Adipocyte (in vitro differentiated cells): ENCODE measurements at regions not wholly inside any gene's neighbourhood (a gene's known extent, or its start where the extent isn't known, plus 50 kb on each side); places are given as distances from the start of the nearest gene placed in this dataset.

Experiments
- DNase-seq: peaks from one replicate; pipeline ENCODE4 v3.0.0-alpha.2; 2015; ENCODE audit warnings: low read depth
- H3K27me3 ChIP-seq: replicated peaks from 2 replicates; pipeline ENCODE4 v1.7.0; 2013; ENCODE audit warnings: mild to moderate bottlenecking, low read length, moderate library complexity; ENCODE audit not compliant: control insufficient read depth, insufficient read depth
- H3K36me3 ChIP-seq: 2 replicates; pipeline ENCODE4 v1.7.0; 2013; ENCODE audit warnings: low read length, mild to moderate bottlenecking, moderate library complexity; ENCODE audit not compliant: control insufficient read depth, insufficient read depth, severe bottlenecking
- H3K4me1 ChIP-seq: 2 replicates; pipeline ENCODE4 v1.7.0; 2013; ENCODE audit warnings: mild to moderate bottlenecking, low read length, moderate library complexity; ENCODE audit not compliant: control insufficient read depth, insufficient read depth
- H3K4me3 ChIP-seq: 2 replicates; pipeline ENCODE4 v1.7.0; 2013; ENCODE audit warnings: mild to moderate bottlenecking, low read length, moderate library complexity
- H3K9ac ChIP-seq: 2 replicates; pipeline ENCODE4 v1.7.0; 2013; ENCODE audit warnings: mild to moderate bottlenecking, low read length, moderate library complexity
- H3K9me3 ChIP-seq: 2 replicates; pipeline ENCODE4 v1.7.0; 2013; ENCODE audit warnings: mild to moderate bottlenecking, low read length, moderate library complexity; ENCODE audit not compliant: control insufficient read depth

GRCh38 chr2:4866198-4866597 is 826.0 kb upstream of the SOX11 start:
- no peaks in the 10 kb centered on the region for H3K36me3 ChIP-seq
- H3K9me3 ChIP-seq, result peaks cover 6% of the 10 kb centered on the region
- H3K4me3 ChIP-seq, result no peak overlapping the region
- no peaks in the 10 kb centered on the region for H3K27me3 ChIP-seq
- H3K9ac ChIP-seq, result no peak overlapping the region
- no peaks in the 10 kb centered on the region for H3K4me1 ChIP-seq
- no peak for DNase-seq

DNA sequence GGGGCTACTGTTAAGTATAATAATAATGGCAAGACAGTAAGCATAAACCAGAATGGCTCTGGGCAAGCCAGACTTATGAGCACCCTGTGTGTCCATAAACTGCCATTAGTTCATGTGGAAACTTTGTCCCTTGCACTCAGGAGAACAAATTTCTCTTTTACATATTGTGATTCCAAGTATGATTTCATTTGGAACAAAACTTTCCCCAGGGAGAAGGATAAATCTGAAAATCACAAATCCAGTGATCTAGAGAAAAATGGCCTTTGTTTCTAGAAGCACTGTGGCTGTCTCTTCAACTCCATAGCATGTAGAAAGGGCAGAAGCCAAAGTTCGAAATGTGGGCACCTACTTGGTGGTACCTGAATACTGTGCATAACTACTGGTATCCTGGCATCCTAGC is 823.7 kb upstream of the SOX11 start:
- Histone ChIP-seq H3K9ac (no peak overlapping the region), H3K36me3 (no peaks in the 10 kb centered on the region), H3K9me3 (peaks cover 6% of the 10 kb centered on the region), H3K27me3 (no peaks in the 10 kb centered on the region), H3K4me3 (no peak overlapping the region), H3K4me1 (no peaks in the 10 kb centered on the region)
- DNase-seq, result no peak

DNA sequence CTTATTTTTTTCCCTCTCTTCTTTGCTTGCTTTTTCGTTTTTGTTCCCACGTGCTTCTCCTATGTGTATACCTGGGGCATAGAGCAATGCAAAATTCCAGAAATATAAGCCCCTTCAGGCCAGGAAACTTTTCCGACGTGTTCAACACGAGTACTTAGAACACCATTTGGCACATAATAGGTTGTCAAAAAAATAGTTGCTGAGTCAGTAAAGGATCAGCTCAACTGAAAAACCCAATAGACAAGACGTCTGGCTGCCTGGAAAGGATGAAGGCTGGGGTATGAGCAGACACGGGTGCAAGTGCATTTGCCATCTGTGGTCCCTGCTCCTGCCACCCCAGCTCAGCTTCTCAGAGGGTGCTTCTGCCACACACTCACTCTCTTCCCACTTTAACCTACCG is 823.0 kb upstream of the SOX11 start:
- H3K9ac ChIP-seq, result no peak overlapping the region
- H3K4me3 ChIP-seq, result no peak overlapping the region
- no peaks in the 10 kb centered on the region for H3K36me3 ChIP-seq
- DNase-seq, result no peak
- peaks cover 6% of the 10 kb centered on the region for H3K9me3 ChIP-seq
- no peaks in the 10 kb centered on the region for H3K27me3 ChIP-seq
- no peaks in the 10 kb centered on the region for H3K4me1 ChIP-seq

- Histone ChIP-seq H3K4me3 (no peak overlapping the region), H3K27me3 (no peaks in the 10 kb centered on the region), H3K4me1 (no peaks in the 10 kb centered on the region), H3K36me3 (no peaks in the 10 kb centered on the region), H3K9ac (no peak overlapping the region), H3K9me3 (peaks cover 5% of the 10 kb centered on the region)
- DNase-seq, result no peak
Observed at GRCh38 chr2:4873364-4873763, 818.8 kb upstream of the SOX11 start.

DNA sequence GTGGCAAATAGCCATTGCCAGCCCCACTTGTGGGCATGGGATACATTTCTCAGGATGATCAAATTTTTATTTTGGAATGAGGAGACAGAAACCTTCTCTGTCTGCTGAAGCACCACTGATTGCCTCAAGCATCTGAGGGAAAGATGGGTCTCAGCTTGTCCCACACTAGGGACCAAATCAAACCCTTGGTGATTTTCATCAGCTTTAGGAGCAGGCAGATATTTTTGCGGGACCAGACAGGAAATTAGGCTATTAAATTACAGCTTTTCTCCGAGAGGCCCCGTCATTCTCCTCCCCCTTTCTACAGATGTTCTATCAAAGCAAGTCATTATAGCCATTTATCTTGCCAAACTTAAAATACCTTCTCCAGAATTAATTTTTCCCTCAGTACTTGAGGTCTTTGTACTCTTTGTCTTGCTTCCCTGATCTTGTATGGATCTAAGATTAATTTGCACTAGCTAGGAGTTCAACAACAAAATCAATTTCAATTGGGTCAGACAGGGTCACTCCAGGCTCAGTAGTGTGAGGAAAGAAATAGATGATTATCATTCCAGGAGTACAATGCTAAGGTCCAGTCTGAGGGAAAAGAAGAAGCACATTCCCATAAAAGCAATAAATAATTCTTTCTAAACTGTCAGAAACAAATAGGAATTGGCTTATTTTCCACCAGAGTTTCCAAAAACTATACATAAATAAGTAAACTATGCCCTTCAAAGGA is 818.1 kb upstream of the SOX11 start:
- no peak for DNase-seq
- no peaks in the 10 kb centered on the region for H3K27me3 ChIP-seq
- no peaks in the 10 kb centered on the region for H3K4me1 ChIP-seq
- no peak overlapping the region for H3K4me3 ChIP-seq
- H3K9me3 ChIP-seq, result no peaks in the 10 kb centered on the region
- H3K9ac ChIP-seq, result no peak overlapping the region
- H3K36me3 ChIP-seq, result no peaks in the 10 kb centered on the region

GRCh38 chr2:4882421-4882820 is 809.8 kb upstream of the SOX11 start:
- no peak for DNase-seq
- Histone ChIP-seq H3K9ac (no peak overlapping the region), H3K36me3 (no peaks in the 10 kb centered on the region), H3K9me3 (no peaks in the 10 kb centered on the region), H3K4me3 (no peak overlapping the region), H3K27me3 (no peaks in the 10 kb centered on the region), H3K4me1 (no peaks in the 10 kb centered on the region)

DNA sequence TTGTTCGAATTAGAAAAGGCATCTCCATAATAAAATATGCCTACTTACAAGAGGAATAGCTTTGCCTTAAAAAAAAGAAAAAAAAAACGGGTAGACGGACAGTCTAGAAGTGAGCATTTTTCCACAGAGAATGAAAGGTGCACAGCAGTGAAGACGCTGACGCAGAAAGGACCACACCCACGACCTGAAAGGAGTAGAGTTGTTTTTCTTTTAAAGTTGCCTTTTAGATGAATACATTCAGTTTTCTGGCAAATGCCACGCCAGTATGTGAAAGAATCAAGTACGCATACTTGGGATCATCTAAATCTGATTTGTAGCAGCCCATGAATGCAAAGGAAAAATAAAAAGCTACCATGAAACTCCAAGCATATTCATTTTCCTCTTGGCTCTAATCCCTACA is 809.2 kb upstream of the SOX11 start:
- Histone ChIP-seq H3K36me3 (no peaks in the 10 kb centered on the region), H3K9me3 (no peaks in the 10 kb centered on the region), H3K9ac (no peak overlapping the region), H3K4me3 (no peak overlapping the region), H3K4me1 (no peaks in the 10 kb centered on the region), H3K27me3 (no peaks in the 10 kb centered on the region)
- no peak for DNase-seq

- H3K9me3 ChIP-seq, result no peaks in the 10 kb centered on the region
- H3K4me1 ChIP-seq, result no peaks in the 10 kb centered on the region
- H3K4me3 ChIP-seq, result no peak overlapping the region
- no peak for DNase-seq
- no peak overlapping the region for H3K9ac ChIP-seq
- H3K27me3 ChIP-seq, result no peaks in the 10 kb centered on the region
- no peaks in the 10 kb centered on the region for H3K36me3 ChIP-seq
Observed at GRCh38 chr2:4883375-4883774, 808.8 kb upstream of the SOX11 start.

- Histone ChIP-seq H3K27me3 (no peaks in the 10 kb centered on the region), H3K9ac (no peak overlapping the region), H3K9me3 (no peaks in the 10 kb centered on the region), H3K4me3 (no peak overlapping the region), H3K36me3 (no peaks in the 10 kb centered on the region), H3K4me1 (no peaks in the 10 kb centered on the region)
- DNase-seq, result no peak
Observed at GRCh38 chr2:4884117-4884571, 808.0 kb upstream of the SOX11 start.

DNA sequence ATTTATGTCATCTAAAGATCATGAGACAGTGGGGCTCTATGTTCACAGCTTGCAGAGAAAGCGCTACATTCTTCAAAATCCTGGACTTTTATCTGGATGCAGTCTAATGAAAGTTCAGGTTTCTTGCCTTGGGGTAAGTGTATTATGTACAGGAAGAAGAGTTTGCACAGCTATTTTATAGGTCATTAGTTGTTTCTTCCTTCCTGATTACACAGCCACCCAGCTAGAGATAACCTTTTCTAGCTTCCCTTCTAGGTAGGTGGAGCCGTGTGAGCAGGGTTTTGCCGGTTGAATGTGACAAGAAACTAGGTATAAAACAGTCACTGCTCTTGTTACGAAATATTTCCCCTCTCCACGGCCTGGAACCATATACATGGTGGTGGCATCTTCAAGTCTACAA is 800.8 kb upstream of the SOX11 start:
- H3K36me3 ChIP-seq, result no peaks in the 10 kb centered on the region
- no peaks in the 10 kb centered on the region for H3K9me3 ChIP-seq

DNA sequence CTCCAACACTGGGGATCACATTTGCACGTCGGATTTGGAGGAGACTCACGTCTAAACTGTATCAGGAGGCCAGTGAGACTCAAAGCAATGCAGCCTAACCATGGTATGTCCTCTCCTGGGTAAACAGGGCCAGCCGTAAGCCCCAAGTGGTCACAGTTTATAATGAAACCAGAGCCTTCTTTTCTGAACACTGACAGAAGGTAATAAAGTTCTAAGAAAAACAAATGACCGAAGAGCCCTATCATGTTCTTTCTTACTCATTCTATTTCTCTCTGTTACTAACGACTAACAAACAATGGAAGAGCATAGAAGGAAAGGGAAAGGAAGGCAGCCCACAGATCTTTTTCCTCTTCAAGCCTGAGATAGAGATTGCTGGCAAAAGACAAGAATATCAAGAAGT is 796.8 kb upstream of the SOX11 start:
- H3K27me3 ChIP-seq, result no peaks in the 10 kb centered on the region
- H3K4me1 ChIP-seq, result no peaks in the 10 kb centered on the region
- no peak overlapping the region for H3K4me3 ChIP-seq
- H3K9me3 ChIP-seq, result no peaks in the 10 kb centered on the region
- no peaks in the 10 kb centered on the region for H3K36me3 ChIP-seq
- H3K9ac ChIP-seq, result no peak overlapping the region
- no peak for DNase-seq

More for the DNA sequence above, 800.8 kb upstream of the SOX11 start:
- Histone ChIP-seq H3K27me3 (no peaks in the 10 kb centered on the region), H3K9ac (no peak overlapping the region), H3K4me3 (no peak overlapping the region), H3K4me1 (no peaks in the 10 kb centered on the region)
- no peak for DNase-seq

DNA sequence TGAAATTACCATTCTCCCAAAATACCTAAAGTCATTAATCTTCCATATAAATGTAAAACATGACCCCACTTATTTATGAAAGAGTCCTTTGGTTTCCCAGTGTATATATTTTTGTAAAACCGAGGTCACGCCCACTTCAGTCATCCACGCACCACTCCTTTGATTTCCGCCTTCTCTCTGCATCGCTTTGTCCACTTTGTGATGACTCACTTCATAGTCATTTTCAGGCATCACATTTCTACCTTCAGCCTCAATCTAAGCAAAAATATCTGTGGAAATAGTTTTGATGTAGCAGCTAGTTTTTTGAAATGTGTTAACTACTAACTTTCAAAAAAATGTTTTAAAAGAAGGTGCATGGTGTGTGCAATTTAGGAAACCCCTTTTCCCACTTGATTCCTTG is 793.5 kb upstream of the SOX11 start:
- Histone ChIP-seq H3K27me3 (no peaks in the 10 kb centered on the region), H3K36me3 (no peaks in the 10 kb centered on the region), H3K9ac (no peak overlapping the region), H3K9me3 (peaks cover 3% of the 10 kb centered on the region), H3K4me1 (no peaks in the 10 kb centered on the region), H3K4me3 (no peak overlapping the region)
- no peak for DNase-seq
